LNCaP clone FGC (cell line): ENCODE measurements at regions not wholly inside any gene's neighbourhood (a gene's known extent, or its start where the extent isn't known, plus 50 kb on each side); places are given as distances from the start of the nearest gene placed in this dataset.

Experiments
- DNase-seq: peaks from one replicate; pipeline ENCODE4 v3.0.0-alpha.2; 2011; ENCODE audit warnings: low read depth
- H3K4me3 ChIP-seq: 2 replicates; pipeline ENCODE4 v1.5.1; 2011; ENCODE audit warnings: mild to moderate bottlenecking, low read depth, low read length, control low read depth
- TF ChIP-seq, protein P1 (sequence below): IDR thresholded peaks from 2 replicates; pipeline ENCODE4 v1.5.1; 2012; ENCODE audit warnings: mild to moderate bottlenecking; ENCODE audit not compliant: control insufficient read depth, insufficient read depth; ENCODE audit errors: extremely low read depth

DNA sequence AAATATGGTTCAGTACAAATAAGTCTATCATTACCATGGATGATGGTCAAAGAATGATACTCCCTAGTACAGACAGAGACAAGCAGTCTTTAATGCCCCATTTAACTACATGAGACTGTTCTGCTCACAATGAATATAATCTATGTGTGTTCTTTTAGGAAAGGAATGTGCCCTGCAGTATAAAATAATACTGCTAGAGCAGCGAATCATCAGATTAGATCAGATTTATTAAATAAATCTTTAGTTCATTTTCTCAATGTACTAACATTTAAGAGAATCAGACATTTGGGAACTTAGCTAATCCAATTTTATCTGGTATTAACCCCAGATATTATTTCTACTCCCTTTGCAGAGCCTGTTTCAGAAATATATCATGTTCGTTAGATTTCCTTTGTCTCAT, 272.0 kb upstream of the GCFC2 start:
- H3K4me3 ChIP-seq = no peak overlapping the region
- TF ChIP-seq, protein P1, sequence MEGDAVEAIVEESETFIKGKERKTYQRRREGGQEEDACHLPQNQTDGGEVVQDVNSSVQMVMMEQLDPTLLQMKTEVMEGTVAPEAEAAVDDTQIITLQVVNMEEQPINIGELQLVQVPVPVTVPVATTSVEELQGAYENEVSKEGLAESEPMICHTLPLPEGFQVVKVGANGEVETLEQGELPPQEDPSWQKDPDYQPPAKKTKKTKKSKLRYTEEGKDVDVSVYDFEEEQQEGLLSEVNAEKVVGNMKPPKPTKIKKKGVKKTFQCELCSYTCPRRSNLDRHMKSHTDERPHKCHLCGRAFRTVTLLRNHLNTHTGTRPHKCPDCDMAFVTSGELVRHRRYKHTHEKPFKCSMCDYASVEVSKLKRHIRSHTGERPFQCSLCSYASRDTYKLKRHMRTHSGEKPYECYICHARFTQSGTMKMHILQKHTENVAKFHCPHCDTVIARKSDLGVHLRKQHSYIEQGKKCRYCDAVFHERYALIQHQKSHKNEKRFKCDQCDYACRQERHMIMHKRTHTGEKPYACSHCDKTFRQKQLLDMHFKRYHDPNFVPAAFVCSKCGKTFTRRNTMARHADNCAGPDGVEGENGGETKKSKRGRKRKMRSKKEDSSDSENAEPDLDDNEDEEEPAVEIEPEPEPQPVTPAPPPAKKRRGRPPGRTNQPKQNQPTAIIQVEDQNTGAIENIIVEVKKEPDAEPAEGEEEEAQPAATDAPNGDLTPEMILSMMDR = no peak
- no peak for DNase-seq

- no peak for DNase-seq
- no peak overlapping the region for H3K4me3 ChIP-seq
- TF ChIP-seq, protein P1 = no peak
Observed at GRCh38 chr2:75964646-75965045, 253.9 kb upstream of the GCFC2 start.

- no peak for DNase-seq
- TF ChIP-seq, protein P1 = no peak
- H3K4me3 ChIP-seq = no peak overlapping the region
Observed at GRCh38 chr2:75960472-75961009, 249.8 kb upstream of the GCFC2 start.

DNA sequence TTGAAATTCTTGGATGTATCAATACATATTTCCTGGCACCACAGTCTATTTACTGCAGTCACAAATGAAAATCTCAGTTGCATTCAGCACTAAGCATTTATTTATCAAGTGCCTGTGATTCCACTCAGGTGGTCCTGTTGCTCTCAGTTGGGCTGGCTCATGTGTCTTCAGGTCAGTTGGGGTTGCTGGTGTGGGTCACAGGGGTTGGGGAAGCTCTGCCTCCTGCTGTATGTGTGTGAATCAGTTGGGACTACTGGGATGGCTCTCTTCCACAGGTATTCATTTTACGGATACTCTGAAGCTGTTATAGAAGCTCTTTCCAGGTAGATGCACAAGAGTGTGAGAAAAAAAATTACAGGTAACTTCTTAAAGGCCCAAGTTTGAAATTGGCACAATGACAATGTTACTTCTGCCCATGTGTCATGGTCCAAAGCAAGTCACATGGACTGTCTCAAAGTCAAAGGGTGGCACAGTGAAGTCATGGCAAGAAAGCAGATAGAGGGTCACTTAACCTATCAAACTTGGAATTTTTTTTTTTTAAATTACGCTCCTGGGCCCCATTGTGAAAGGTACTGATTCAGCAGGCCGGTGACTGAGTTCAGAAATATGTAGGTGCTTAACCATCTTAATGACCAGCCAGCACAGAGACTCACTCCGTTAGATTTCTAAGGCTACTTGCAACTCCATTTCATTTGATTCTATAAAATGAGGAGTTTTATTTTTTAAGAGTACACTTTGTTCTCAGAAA, 249.2 kb upstream of the GCFC2 start:
- DNase-seq = no peak
- no peak overlapping the region for H3K4me3 ChIP-seq
- TF ChIP-seq, protein P1 = no peak

DNA sequence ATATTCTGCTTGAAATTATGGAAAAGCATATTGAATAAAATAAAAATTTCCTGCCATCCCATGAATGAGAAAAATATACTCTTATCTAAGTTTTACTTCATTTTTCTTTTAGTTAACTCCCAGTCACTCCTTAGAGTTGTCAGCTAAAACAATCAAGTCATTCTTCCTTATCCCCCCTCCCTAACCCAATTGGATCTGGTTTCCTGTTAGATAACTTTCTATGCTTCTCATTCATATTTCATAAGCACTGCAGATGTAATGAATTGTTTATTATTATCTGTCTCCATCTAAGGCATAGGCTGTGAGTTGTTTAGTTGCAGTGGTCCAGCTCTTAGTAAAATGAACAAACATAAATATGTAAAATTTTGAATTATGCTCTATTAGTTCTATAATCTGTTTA, 244.0 kb upstream of the GCFC2 start:
- H3K4me3 ChIP-seq = no peak overlapping the region

DNA sequence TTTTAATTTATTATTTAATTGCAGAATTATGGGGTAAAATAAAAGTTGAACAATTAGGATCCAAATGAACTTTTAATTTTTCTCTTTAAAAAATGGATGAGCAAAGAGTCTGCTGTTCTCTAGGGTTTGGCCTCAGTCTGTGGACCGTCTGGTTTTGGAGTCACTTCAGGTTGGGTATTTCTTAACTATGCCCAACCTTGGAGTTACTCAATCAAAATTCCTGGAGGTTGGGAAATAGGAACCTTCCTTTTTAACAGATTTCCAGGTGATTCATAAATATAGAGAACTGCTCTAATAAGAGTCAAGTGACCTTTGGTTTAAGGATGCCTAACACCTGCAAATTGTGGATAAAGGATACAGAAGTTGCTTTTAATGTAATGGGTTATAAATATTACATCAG, 241.5 kb upstream of the GCFC2 start:
- TF ChIP-seq, protein P1 = no peak
- DNase-seq = no peak
- H3K4me3 ChIP-seq = no peak overlapping the region

More for the DNA sequence above, 244.0 kb upstream of the GCFC2 start:
- TF ChIP-seq, protein P1 = no peak
- DNase-seq = no peak
